Glutamatergic neuron (in vitro differentiated cells): ENCODE measurements at regions not wholly inside any gene's neighbourhood (a gene's known extent, or its start where the extent isn't known, plus 50 kb on each side); places are given as distances from the start of the nearest gene placed in this dataset.

Experiments used
- DNase-seq: peaks from one replicate; pipeline ENCODE4 v3.0.0; 2022
- H3K27ac Mint-ChIP-seq: one replicate; pipeline ENCODE4 v1.8.0; 2020; ENCODE audit warnings: mild to moderate bottlenecking, mixed read lengths, inconsistent platforms; ENCODE audit not compliant: unreplicated experiment
- H3K27me3 Mint-ChIP-seq: one replicate; pipeline ENCODE4 v1.8.0; 2020; ENCODE audit warnings: mild to moderate bottlenecking, moderate library complexity, mixed read lengths, inconsistent platforms; ENCODE audit not compliant: unreplicated experiment
- H3K36me3 Mint-ChIP-seq: one replicate; pipeline ENCODE4 v1.8.0; 2020; ENCODE audit warnings: mild to moderate bottlenecking, mixed read lengths, inconsistent platforms; ENCODE audit not compliant: unreplicated experiment
- H3K4me1 Mint-ChIP-seq: one replicate; pipeline ENCODE4 v1.8.0; 2020; ENCODE audit warnings: mild to moderate bottlenecking, low read depth, mixed read lengths, inconsistent platforms; ENCODE audit not compliant: unreplicated experiment
- H3K4me3 Mint-ChIP-seq: one replicate; pipeline ENCODE4 v1.8.0; 2020; ENCODE audit warnings: mild to moderate bottlenecking, mixed read lengths, inconsistent platforms; ENCODE audit not compliant: unreplicated experiment
- H3K9me3 Mint-ChIP-seq: one replicate; pipeline ENCODE4 v1.8.0; 2020; ENCODE audit warnings: mild to moderate bottlenecking, moderate library complexity, mixed read lengths, inconsistent platforms; ENCODE audit not compliant: unreplicated experiment
- CTCF ChIP-seq: fragments of 200-600 bp; sonication (generic); IDR thresholded peaks from one replicate; pipeline ENCODE4 v1.5.0; 2021; ENCODE audit not compliant: partially characterized antibody, unreplicated experiment

DNA sequence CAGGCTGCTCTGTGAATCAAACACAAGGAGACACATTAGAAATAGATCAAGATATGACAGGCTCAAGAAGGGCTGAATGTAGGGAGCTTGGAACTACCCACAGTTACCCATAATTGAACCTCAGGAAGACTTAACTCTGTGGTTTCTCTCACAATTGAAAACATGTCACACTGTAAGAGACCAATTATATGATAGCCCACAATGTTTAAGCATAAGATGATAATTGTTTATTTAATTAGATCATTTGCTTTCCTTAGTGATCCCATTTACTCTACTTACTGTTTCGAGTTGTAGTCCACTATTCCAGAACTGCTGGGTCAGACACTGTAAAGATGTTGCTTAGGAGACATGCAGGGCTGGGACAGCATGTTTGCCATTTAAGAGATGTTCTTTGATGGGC, 201.3 kb upstream of the RARB start:
- H3K4me1 Mint-ChIP-seq: no peaks in the 10 kb centered on the region
- H3K27me3 Mint-ChIP-seq: no peaks in the 10 kb centered on the region
- H3K36me3 Mint-ChIP-seq: no peaks in the 10 kb centered on the region
- H3K4me3 Mint-ChIP-seq: no peak overlapping the region
- TF ChIP-seq CTCF: no peak
- no peak for DNase-seq
- no peaks in the 10 kb centered on the region for H3K9me3 Mint-ChIP-seq
- H3K27ac Mint-ChIP-seq: no peak overlapping the region

GRCh38 chr3:25229586-25229985, 198.5 kb upstream of the RARB start:
- Mint-ChIP-seq H3K4me1 (no peaks in the 10 kb centered on the region), H3K36me3 (no peaks in the 10 kb centered on the region), H3K9me3 (no peaks in the 10 kb centered on the region), H3K4me3 (no peak overlapping the region), H3K27me3 (no peaks in the 10 kb centered on the region), H3K27ac (no peak overlapping the region)
- no peak for DNase-seq
- no peak for TF ChIP-seq CTCF

DNA sequence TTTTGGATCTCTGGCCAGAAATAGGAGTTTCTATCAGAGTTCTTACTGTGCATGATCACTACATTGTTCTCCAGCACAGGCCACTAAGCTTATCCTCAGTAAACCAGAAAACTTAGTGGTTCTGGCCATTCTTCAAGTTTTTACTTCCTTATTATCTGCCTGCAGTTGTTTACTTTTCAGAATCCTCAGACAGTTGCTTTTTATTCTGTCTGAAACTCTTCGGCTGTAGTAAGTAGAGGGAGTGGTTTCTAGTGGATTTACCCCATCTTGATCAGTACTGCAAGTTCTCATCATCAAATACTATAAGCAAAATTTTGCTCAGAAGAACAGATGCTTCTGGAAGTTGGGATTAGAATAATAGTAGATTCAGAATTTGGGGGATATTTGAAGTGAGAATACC, 193.0 kb upstream of the RARB start:
- H3K27ac Mint-ChIP-seq: no peak overlapping the region
- no peak for TF ChIP-seq CTCF
- no peaks in the 10 kb centered on the region for H3K27me3 Mint-ChIP-seq
- no peak overlapping the region for H3K4me3 Mint-ChIP-seq
- no peaks in the 10 kb centered on the region for H3K36me3 Mint-ChIP-seq
- no peaks in the 10 kb centered on the region for H3K4me1 Mint-ChIP-seq
- DNase-seq: no peak
- no peaks in the 10 kb centered on the region for H3K9me3 Mint-ChIP-seq

DNA sequence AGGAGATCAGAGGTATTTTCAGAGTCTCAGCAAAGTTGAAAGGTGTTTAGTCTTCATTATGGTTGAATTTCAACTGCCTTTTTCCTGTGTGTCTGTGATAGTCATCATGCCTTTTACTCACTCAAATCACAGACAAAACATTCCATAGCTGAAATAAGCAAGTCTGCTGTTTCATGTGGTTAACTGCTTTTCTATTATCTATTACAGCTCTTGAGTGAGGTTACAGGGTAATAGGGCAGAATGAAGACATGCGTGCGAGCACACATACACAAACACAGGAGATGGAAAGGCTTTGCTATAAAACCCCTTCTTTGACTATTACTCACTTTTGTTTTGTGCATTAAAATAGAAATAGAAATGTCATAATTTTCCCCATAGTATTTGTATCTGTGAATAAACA, 192.6 kb upstream of the RARB start:
- H3K4me1 Mint-ChIP-seq: no peaks in the 10 kb centered on the region
- H3K4me3 Mint-ChIP-seq: no peak overlapping the region
- no peaks in the 10 kb centered on the region for H3K9me3 Mint-ChIP-seq
- H3K27ac Mint-ChIP-seq: no peak overlapping the region
- H3K36me3 Mint-ChIP-seq: no peaks in the 10 kb centered on the region
- TF ChIP-seq CTCF: no peak
- H3K27me3 Mint-ChIP-seq: no peaks in the 10 kb centered on the region
- no peak for DNase-seq

DNA sequence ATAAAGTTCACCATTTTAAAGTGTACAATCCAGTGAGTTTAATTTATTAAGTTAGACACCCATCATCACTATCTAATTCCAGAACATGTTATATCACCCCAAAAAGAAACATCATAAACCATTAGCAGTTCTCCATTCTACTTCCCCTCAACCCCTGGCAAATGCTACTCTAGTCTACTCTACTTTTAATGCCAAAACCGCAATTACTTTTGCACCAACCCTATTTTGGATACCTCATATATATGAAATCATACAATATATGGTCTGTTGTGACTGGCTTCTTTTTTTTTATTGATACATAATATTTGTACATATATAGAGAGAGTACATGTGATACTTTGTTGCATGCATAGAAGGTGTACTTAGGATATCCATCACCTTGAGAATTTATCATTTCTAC, 190.5 kb upstream of the RARB start:
- H3K4me1 Mint-ChIP-seq: no peaks in the 10 kb centered on the region
- no peak for DNase-seq
- H3K4me3 Mint-ChIP-seq: no peak overlapping the region
- no peak for TF ChIP-seq CTCF
- H3K9me3 Mint-ChIP-seq: no peaks in the 10 kb centered on the region
- H3K27ac Mint-ChIP-seq: no peak overlapping the region
- no peaks in the 10 kb centered on the region for H3K27me3 Mint-ChIP-seq
- no peaks in the 10 kb centered on the region for H3K36me3 Mint-ChIP-seq
